GM12865 (cell line): ENCODE measurements at regions not wholly inside any gene's neighbourhood (a gene's known extent, or its start where the extent isn't known, plus 50 kb on each side); places are given as distances from the start of the nearest gene placed in this dataset.

Experiments used
- DNase-seq: peaks from one replicate; pipeline ENCODE4 v3.0.0; 2010; ENCODE audit warnings: low read depth
- H3K4me3 ChIP-seq: 2 replicates; pipeline ENCODE4 v1.5.1; 2011; ENCODE audit warnings: mild to moderate bottlenecking, low read depth, low read length, control low read depth
- CTCF ChIP-seq: IDR thresholded peaks from 2 replicates; pipeline ENCODE4 v1.5.1; 2011; ENCODE audit warnings: low read length, control low read depth, low read depth, inconsistent platforms; ENCODE audit not compliant: insufficient read depth; ENCODE audit errors: missing control alignments

GRCh38 chr12:84661786-84662185 is 250.8 kb downstream of the SLC6A15 start:
- no peak for DNase-seq
- TF ChIP-seq CTCF, result no peak
- H3K4me3 ChIP-seq, result no peak overlapping the region

GRCh38 chr12:84660139-84660538 is 252.5 kb downstream of the SLC6A15 start:
- TF ChIP-seq CTCF, result no peak
- no peak overlapping the region for H3K4me3 ChIP-seq
- peak; percentile 2 for DNase-seq

- TF ChIP-seq CTCF, result no peak
- no peak overlapping the region for H3K4me3 ChIP-seq
- no peak for DNase-seq
These were observed 253.7 kb downstream of the SLC6A15 start for GRCh38 chr12:84658877-84659276.

GRCh38 chr12:84656705-84657104 is 255.9 kb downstream of the SLC6A15 start:
- TF ChIP-seq CTCF, result no peak

GRCh38 chr12:84653482-84653881 is 259.1 kb downstream of the SLC6A15 start:
- no peak for DNase-seq
- no peak overlapping the region for H3K4me3 ChIP-seq
- no peak for TF ChIP-seq CTCF

More at GRCh38 chr12:84656705-84657104, 255.9 kb downstream of the SLC6A15 start:
- H3K4me3 ChIP-seq, result no peak overlapping the region
- DNase-seq, result no peak

GRCh38 chr12:84648425-84648824 is 264.2 kb downstream of the SLC6A15 start:
- no peak overlapping the region for H3K4me3 ChIP-seq
- no peak for TF ChIP-seq CTCF
- DNase-seq, result no peak

GRCh38 chr12:84644908-84645307 is 267.7 kb downstream of the SLC6A15 start:
- no peak overlapping the region for H3K4me3 ChIP-seq
- DNase-seq, result no peak
- TF ChIP-seq CTCF, result no peak
